ENCODE measurements at regions not wholly inside any gene's neighbourhood (a gene's known extent, or its start where the extent isn't known, plus 50 kb on each side); places are given as distances from the start of the nearest gene placed in this dataset.

- no peak for DNase-seq
Measured at GRCh38 chr6:56407883-56408410, 160.6 kb upstream of the COL21A1 start.

GRCh38 chr6:56406276-56407269, 159.2 kb upstream of the COL21A1 start:
- DNase-seq: no peak

GRCh38 chr6:56404599-56404998, 157.2 kb upstream of the COL21A1 start:
- no peak for DNase-seq

- no peak for DNase-seq
Measured at GRCh38 chr6:56403745-56404144, 156.4 kb upstream of the COL21A1 start.

GRCh38 chr6:56401477-56402070, 154.2 kb upstream of the COL21A1 start:
- no peak for DNase-seq

GRCh38 chr6:56400273-56400672, 152.9 kb upstream of the COL21A1 start:
- peak; percentile 35 for DNase-seq

GRCh38 chr6:56399672-56400263, 152.4 kb upstream of the COL21A1 start:
- DNase-seq: peak; percentile 99

GRCh38 chr6:56399250-56399671, 151.9 kb upstream of the COL21A1 start:
- DNase-seq: peak; percentile 47

- DNase-seq: no peak
Measured at GRCh38 chr6:56396435-56396834, 149.1 kb upstream of the COL21A1 start.

GRCh38 chr6:56393615-56394612, 146.5 kb upstream of the COL21A1 start:
- DNase-seq: no peak

- DNase-seq: no peak
Measured at GRCh38 chr6:56388415-56388755, 141.0 kb upstream of the COL21A1 start.

GRCh38 chr6:56387621-56388414, 140.4 kb upstream of the COL21A1 start:
- DNase-seq: peak; percentile 22

GRCh38 chr6:56386717-56387116, 139.3 kb upstream of the COL21A1 start:
- DNase-seq: no peak

GRCh38 chr6:56385981-56386593, 138.7 kb upstream of the COL21A1 start:
- no peak for DNase-seq

GRCh38 chr6:56383160-56383559, 135.8 kb upstream of the COL21A1 start:
- DNase-seq: no peak

GRCh38 chr6:56382416-56382940, 135.1 kb upstream of the COL21A1 start:
- DNase-seq: no peak

- DNase-seq: no peak
Measured at GRCh38 chr6:56381801-56382251, 134.4 kb upstream of the COL21A1 start.

- DNase-seq: no peak
Measured at GRCh38 chr6:56380476-56380875, 133.1 kb upstream of the COL21A1 start.

GRCh38 chr6:56378966-56379585, 131.7 kb upstream of the COL21A1 start:
- DNase-seq: no peak

- DNase-seq: no peak
Measured at GRCh38 chr6:56378507-56378906, 131.1 kb upstream of the COL21A1 start.
